Uterus (tissue), 3 donors: ENCODE measurements at regions not wholly inside any gene's neighbourhood (a gene's known extent, or its start where the extent isn't known, plus 50 kb on each side); places are given as distances from the start of the nearest gene placed in this dataset.
A peak's percentile ranks its signal among the peaks of the same experiment; 100 is the strongest.

ENCODE experiments used
- DNase-seq, 2 donors: peaks; one replicate each; pipeline ENCODE4 v3.0.0-alpha.2; 2019 to 2020
- H3K27ac ChIP-seq, 2 donors: fragments of 200-600 bp; sonication (generic); 1 replicate in 1 of 2; 2 replicates in 1 of 2; pipeline ENCODE4 v1.5.1; 2016 to 2018
- H3K27me3 ChIP-seq, 2 donors: fragments of 200-600 bp; sonication (generic); one replicate each; pipeline ENCODE4 v1.5.1; 2018 to 2019; ENCODE audit warnings: control low read depth in 1 of 2
- H3K36me3 ChIP-seq, 2 donors: fragments of 200-600 bp; sonication (generic); one replicate each; pipeline ENCODE4 v1.5.1; 2019; ENCODE audit warnings: control low read depth in 1 of 2
- H3K4me1 ChIP-seq, 2 donors: fragments of 200-600 bp; sonication (generic); one replicate each; pipeline ENCODE4 v1.5.1; 2018 to 2019; ENCODE audit warnings: control low read depth in 1 of 2
- H3K4me3 ChIP-seq, 2 donors: fragments of 200-600 bp; sonication (generic); 1 replicate in 1 of 2; 2 replicates in 1 of 2; pipeline ENCODE4 v1.5.1; 2018 to 2019; ENCODE audit warnings: mild to moderate bottlenecking in 1 of 2
- H3K9me3 ChIP-seq, 2 donors: fragments of 200-600 bp; sonication (generic); one replicate each; pipeline ENCODE4 v1.5.1; 2019; ENCODE audit warnings: control low read depth in 1 of 2
- POLR2A ChIP-seq, 2 donors: fragments of 450-650 bp; IDR thresholded peaks; one replicate each; pipeline ENCODE4 v1.6.1; 2016; ENCODE audit warnings: antibody characterized with exemption in 2 of 2, mild to moderate bottlenecking in 1 of 2, moderate library complexity in 1 of 2
- intact Hi-C: fragments of 100-400 bp; cut with DNase I; formaldehyde crosslinking; loops from one replicate; pipeline ENCODE4 v1.15.1; 2023; ENCODE audit warnings: low total_unique reads
- TF ChIP-seq, protein P1 (sequence below), 4 experiments: fragments of 200-600 bp in 2 of 4; fragments of 450-650 bp in 2 of 4; sonication (generic) in 2 of 4; IDR thresholded peaks; one replicate each; pipeline ENCODE4 v1.5.1; 2016 to 2019; ENCODE audit warnings: antibody characterized with exemption in 4 of 4, mild to moderate bottlenecking in 2 of 4, moderate library complexity in 1 of 4
- donor health status: DM: yes; HTN: yes; CAD: no.

DNA sequence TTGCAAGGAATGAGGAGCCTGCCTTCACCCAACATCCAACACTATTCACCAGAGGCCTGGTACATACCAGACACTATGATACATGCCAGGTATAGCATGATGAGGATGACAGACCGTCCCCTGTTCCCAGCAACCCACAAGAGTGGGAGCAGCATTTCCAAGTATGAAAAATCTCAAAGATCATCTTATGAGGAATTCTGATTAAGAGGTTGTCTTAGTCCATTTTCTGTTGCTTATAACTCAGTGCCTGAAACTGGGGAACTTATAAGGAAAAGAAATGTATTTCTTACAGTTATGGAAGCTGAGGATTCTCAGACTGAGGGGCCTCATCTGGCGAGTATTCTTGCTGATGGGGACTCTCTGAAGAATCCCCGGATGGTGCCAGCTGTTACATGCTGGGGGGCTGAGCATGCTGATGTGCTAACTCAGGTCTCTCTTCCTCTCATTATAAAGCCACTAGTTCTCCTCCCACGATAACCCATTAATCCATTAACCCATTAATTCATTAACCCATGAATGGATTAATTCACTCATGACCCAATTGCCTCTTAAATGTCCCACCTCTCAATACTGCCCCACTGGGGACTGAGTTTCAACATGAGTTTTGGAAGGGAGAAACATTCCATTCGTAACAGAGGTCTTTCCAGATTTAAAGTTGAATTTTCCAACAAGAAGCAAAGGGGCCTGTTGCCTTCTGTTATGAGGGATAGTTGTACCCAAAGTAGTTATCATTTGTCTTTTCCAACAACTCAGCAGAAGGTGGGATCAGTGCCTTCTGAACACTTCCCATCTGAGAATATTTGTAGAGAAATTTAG lies 173.9 kb downstream of the HERPUD2 start:
- TF ChIP-seq, protein P1, sequence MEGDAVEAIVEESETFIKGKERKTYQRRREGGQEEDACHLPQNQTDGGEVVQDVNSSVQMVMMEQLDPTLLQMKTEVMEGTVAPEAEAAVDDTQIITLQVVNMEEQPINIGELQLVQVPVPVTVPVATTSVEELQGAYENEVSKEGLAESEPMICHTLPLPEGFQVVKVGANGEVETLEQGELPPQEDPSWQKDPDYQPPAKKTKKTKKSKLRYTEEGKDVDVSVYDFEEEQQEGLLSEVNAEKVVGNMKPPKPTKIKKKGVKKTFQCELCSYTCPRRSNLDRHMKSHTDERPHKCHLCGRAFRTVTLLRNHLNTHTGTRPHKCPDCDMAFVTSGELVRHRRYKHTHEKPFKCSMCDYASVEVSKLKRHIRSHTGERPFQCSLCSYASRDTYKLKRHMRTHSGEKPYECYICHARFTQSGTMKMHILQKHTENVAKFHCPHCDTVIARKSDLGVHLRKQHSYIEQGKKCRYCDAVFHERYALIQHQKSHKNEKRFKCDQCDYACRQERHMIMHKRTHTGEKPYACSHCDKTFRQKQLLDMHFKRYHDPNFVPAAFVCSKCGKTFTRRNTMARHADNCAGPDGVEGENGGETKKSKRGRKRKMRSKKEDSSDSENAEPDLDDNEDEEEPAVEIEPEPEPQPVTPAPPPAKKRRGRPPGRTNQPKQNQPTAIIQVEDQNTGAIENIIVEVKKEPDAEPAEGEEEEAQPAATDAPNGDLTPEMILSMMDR (IDR thresholded peaks at IDR 0.05) = no peak
- no peak for TF ChIP-seq POLR2A (IDR thresholded peaks at IDR 0.05)
- Histone ChIP-seq H3K4me1 (no peaks in the 10 kb centered on the region), H3K4me3 (no peak overlapping the region), H3K36me3 (no peaks in the 10 kb centered on the region), H3K27ac (no peak overlapping the region), H3K9me3 (no peaks in the 10 kb centered on the region), H3K27me3 (no peaks in the 10 kb centered on the region)
- DNase-seq = no peak
- intact Hi-C loops = no loop called here

GRCh38 chr7:35519971-35520809 lies 174.7 kb downstream of the HERPUD2 start:
- intact Hi-C loops = no loop called here
- peak; percentile 54 to 55 for DNase-seq
- H3K4me3 ChIP-seq = no peak overlapping the region
- no peak overlapping the region for H3K27ac ChIP-seq
- no peaks in the 10 kb centered on the region for H3K9me3 ChIP-seq
- TF ChIP-seq POLR2A (IDR thresholded peaks at IDR 0.05) = no peak
- TF ChIP-seq, protein P1 (IDR thresholded peaks at IDR 0.05) = peak; percentile 60 to 65 (median 62)
- H3K27me3 ChIP-seq = no peaks in the 10 kb centered on the region
- H3K4me1 ChIP-seq = no peaks in the 10 kb centered on the region
- H3K36me3 ChIP-seq = no peaks in the 10 kb centered on the region

DNA sequence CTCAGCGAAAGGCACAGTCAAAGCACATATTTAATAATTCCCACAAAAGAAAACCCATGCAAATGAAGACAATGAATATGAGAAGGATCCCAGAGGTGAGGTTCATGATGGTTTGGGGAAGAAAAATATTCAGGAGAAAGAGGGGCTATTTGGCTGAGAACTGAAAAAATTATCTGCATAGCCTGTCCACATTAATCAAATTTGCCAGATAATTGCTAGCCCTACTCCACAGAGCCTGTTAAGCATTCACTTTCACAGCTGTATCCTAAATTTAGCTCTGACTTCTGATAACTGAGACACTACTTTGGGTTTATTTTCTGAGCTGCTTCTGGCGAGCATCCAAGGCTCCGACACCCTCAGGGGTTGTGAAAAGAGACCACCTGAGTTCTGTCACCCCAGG lies 176.2 kb downstream of the HERPUD2 start:
- H3K9me3 ChIP-seq = no peaks in the 10 kb centered on the region
- no peak for TF ChIP-seq POLR2A (IDR thresholded peaks at IDR 0.05)
- TF ChIP-seq, protein P1 (IDR thresholded peaks at IDR 0.05) = no peak
- DNase-seq = no peak
- no peaks in the 10 kb centered on the region for H3K36me3 ChIP-seq
- H3K27me3 ChIP-seq = no peaks in the 10 kb centered on the region
- H3K27ac ChIP-seq = no peak overlapping the region
- intact Hi-C loops = no loop called here
- H3K4me3 ChIP-seq = no peak overlapping the region
- no peaks in the 10 kb centered on the region for H3K4me1 ChIP-seq

- no peaks in the 10 kb centered on the region for H3K4me1 ChIP-seq
- H3K4me3 ChIP-seq = no peak overlapping the region
- H3K9me3 ChIP-seq = no peaks in the 10 kb centered on the region
- TF ChIP-seq, protein P1 (IDR thresholded peaks at IDR 0.05) = no peak
- no peak for TF ChIP-seq POLR2A (IDR thresholded peaks at IDR 0.05)
- H3K36me3 ChIP-seq = no peaks in the 10 kb centered on the region
- intact Hi-C loops = no loop called here
- H3K27ac ChIP-seq = no peak overlapping the region
- no peaks in the 10 kb centered on the region for H3K27me3 ChIP-seq
- DNase-seq = no peak
These were observed 178.4 kb downstream of the HERPUD2 start for GRCh38 chr7:35516498-35516897.

DNA sequence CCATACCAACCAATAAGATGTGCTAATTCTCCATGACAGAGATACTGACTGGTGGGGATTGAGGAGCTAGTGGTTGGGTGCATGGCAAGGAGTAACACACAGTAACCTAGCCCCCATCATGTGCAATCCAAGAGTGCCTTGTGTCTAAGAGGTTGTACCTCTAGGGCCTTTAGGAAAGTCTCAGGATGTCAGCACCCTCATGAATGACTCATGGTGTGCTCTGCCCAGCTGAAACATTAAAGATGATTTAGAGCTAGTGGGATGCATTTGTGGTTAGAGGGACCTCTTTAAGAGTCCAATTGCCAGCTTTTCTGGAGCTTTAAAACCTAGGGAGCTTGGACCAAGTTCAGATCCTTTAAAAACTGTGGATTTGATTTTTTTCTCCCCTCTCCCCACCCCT lies 181.1 kb downstream of the HERPUD2 start:
- H3K27me3 ChIP-seq = no peaks in the 10 kb centered on the region
- no peaks in the 10 kb centered on the region for H3K36me3 ChIP-seq
- no peak for DNase-seq
- H3K4me3 ChIP-seq = no peak overlapping the region
- H3K4me1 ChIP-seq = no peaks in the 10 kb centered on the region
- TF ChIP-seq POLR2A (IDR thresholded peaks at IDR 0.05) = no peak
- TF ChIP-seq, protein P1 (IDR thresholded peaks at IDR 0.05) = no peak
- intact Hi-C loops = no loop called here
- no peaks in the 10 kb centered on the region for H3K9me3 ChIP-seq
- H3K27ac ChIP-seq = no peak overlapping the region
